ENCODE measurements at regions not wholly inside any gene's neighbourhood (a gene's known extent, or its start where the extent isn't known, plus 50 kb on each side); places are given as distances from the start of the nearest gene placed in this dataset.

DNA sequence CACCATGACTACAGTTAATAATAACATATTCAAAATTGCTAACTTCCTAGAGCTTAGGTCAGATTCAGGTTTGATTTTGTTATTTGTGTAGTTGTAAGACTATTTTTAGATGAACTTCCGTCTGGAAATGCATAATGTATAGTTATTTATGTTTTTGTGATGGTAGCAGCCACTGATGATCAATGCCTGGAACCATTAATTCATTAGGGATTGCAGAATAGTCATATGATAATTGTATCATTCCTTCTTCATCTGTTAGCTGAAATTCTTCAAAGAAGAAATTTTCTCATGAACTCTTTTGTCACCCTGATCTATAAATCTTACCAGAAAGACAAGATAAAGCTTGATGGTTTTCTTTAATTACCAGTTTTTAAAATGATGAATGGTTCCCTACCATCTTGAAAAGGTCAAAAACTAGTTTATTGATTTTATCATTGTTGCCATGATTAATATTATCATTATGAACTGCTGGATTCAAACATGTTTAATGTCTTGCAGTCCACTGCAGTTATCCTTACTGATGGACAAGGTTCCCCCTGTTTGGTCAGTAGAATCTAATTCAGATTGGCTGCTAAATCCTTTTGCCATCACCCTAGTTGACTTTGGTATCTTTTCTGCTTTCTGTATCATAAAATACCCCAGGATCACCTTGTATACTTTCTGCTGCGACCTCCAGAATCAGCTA, 433.3 kb downstream of the GPAM start:
- no peak overlapping the region for H3K27ac ChIP-seq
- no peak overlapping the region for H3K4me3 ChIP-seq
- TF ChIP-seq, protein P1, sequence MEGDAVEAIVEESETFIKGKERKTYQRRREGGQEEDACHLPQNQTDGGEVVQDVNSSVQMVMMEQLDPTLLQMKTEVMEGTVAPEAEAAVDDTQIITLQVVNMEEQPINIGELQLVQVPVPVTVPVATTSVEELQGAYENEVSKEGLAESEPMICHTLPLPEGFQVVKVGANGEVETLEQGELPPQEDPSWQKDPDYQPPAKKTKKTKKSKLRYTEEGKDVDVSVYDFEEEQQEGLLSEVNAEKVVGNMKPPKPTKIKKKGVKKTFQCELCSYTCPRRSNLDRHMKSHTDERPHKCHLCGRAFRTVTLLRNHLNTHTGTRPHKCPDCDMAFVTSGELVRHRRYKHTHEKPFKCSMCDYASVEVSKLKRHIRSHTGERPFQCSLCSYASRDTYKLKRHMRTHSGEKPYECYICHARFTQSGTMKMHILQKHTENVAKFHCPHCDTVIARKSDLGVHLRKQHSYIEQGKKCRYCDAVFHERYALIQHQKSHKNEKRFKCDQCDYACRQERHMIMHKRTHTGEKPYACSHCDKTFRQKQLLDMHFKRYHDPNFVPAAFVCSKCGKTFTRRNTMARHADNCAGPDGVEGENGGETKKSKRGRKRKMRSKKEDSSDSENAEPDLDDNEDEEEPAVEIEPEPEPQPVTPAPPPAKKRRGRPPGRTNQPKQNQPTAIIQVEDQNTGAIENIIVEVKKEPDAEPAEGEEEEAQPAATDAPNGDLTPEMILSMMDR (IDR thresholded peaks at IDR 0.05; ENCODE audit: low read depth, low read length): no peak
- no peaks in the 10 kb centered on the region for H3K36me3 ChIP-seq
- H3K4me1 ChIP-seq (ENCODE audit: low read depth): no peaks in the 10 kb centered on the region
- no peak for DNase-seq (ENCODE audit: low read depth in 1 of 2, low spot score in 1 of 2)
- no peaks in the 10 kb centered on the region for H3K9me3 ChIP-seq (ENCODE audit: low read depth)
- H3K27me3 ChIP-seq: no peaks in the 10 kb centered on the region

DNA sequence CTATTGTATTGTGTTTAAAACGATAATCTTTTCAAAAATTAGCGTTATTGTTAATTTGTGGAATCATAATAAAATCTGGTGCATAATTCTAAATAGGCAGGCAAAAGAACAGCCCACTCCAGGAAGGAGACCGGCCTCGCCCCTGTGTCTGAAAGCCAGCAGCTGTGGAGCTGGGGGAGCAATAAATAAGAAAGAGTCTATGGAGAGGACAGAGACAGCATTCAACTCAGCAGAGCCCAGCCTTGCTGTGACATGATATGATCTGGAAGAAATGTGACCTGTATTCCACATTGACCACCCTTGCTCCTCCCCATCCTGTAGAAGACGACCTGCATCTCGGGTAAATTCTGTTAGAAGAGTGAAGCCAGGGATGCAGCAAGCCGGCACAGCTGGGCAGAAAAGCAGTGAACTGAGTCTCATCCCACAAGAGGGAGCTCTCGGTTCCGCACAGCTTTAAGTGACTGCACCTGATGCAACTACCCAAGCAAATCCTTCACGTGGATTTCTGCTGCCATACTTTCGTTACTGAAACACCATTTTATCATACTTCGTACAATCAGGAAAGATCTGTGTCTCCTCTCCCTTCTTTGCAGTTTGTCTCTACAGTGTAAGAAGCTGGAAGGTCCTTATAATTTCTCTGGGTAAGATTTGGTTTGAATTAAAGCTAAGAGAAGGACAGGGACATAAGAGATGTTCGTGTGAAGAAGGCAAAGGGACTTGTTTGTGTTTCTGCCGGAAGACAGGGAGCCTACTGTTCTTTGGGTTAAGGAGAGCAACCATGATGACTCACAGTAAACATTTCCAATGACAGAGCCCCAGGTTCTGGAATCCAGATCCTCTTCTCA, 427.1 kb downstream of the GPAM start:
- no peak overlapping the region for H3K27ac ChIP-seq
- no peaks in the 10 kb centered on the region for H3K36me3 ChIP-seq
- H3K9me3 ChIP-seq (ENCODE audit: low read depth): no peaks in the 10 kb centered on the region
- H3K4me1 ChIP-seq (ENCODE audit: low read depth): no peaks in the 10 kb centered on the region
- peak in 1 of 2 donors; percentile 72 for DNase-seq (ENCODE audit: low read depth in 1 of 2, low spot score in 1 of 2)
- H3K4me3 ChIP-seq: no peak overlapping the region
- TF ChIP-seq, protein P1 (IDR thresholded peaks at IDR 0.05; ENCODE audit: low read depth, low read length): no peak
- no peaks in the 10 kb centered on the region for H3K27me3 ChIP-seq

DNA sequence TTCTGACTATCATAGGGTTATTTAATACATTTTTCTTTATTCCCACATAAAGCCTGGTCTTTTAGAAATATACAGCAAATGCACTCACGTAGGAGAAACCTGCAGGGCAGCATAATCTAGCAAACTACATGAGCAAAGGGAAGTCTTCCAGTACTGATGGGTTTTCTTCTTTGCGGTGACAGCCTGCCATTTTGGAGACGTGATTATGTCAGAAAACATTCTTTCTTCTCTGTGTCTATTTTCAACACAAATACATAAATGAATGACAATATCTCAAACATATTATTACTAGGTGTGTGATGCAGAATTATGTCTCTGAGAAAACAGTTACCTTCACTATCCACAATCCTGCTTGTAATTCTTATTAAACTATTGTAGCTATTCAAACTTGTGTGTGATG, 425.0 kb downstream of the GPAM start:
- no peaks in the 10 kb centered on the region for H3K27me3 ChIP-seq
- no peak for DNase-seq (ENCODE audit: low read depth in 1 of 2, low spot score in 1 of 2)
- no peak overlapping the region for H3K4me3 ChIP-seq
- no peak overlapping the region for H3K27ac ChIP-seq
- H3K9me3 ChIP-seq (ENCODE audit: low read depth): no peaks in the 10 kb centered on the region
- H3K4me1 ChIP-seq (ENCODE audit: low read depth): no peaks in the 10 kb centered on the region
- H3K36me3 ChIP-seq: no peaks in the 10 kb centered on the region
- TF ChIP-seq, protein P1 (IDR thresholded peaks at IDR 0.05; ENCODE audit: low read depth, low read length): no peak

DNA sequence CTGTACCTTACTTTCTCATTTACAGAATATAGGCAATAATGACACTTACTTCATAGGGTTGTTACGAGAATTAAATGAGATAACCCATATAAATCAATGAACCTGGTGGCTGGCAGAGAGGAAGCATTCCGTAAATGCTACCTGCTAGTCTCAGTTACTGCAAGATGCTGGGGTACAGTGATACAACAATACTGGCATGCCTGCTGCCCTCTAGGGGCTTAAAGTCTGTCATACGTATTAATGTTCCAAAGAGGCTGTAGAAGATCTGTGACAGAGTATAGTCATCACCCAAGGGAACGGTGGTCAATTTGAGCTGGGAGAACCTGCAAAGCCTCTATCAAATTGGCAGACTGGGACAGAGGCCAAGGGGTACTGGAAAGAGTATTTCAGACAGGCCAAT, 421.5 kb downstream of the GPAM start:
- Histone ChIP-seq H3K27ac (no peak overlapping the region), H3K4me1 (ENCODE audit: low read depth) (no peaks in the 10 kb centered on the region), H3K27me3 (no peaks in the 10 kb centered on the region), H3K4me3 (no peak overlapping the region), H3K9me3 (ENCODE audit: low read depth) (no peaks in the 10 kb centered on the region), H3K36me3 (no peaks in the 10 kb centered on the region)
- no peak for DNase-seq (ENCODE audit: low read depth in 1 of 2, low spot score in 1 of 2)
- TF ChIP-seq, protein P1 (IDR thresholded peaks at IDR 0.05; ENCODE audit: low read depth, low read length): no peak

DNA sequence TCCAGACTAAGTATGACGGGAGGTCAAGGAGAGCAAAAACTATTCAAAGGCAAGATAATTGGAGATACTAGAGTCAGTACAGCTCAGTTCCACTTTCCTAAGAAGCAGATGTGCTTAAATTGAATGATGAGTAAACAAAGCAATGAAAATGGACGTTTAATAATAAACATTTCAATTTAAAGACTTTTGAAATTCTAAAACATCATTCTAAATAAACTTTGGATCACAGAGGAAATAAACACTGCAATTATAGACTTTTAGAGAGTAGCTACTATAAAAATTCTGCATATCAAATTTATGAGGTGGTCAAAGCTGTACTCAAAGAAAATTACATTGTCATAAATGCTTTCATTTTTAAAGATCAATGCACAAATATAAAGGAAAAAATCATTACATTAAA, 418.3 kb downstream of the GPAM start:
- no peaks in the 10 kb centered on the region for H3K9me3 ChIP-seq (ENCODE audit: low read depth)
- no peak for DNase-seq (ENCODE audit: low read depth in 1 of 2, low spot score in 1 of 2)
- H3K27me3 ChIP-seq: no peaks in the 10 kb centered on the region

More for the DNA sequence above, 418.3 kb downstream of the GPAM start:
- no peak overlapping the region for H3K27ac ChIP-seq
- H3K4me1 ChIP-seq (ENCODE audit: low read depth): no peaks in the 10 kb centered on the region
- H3K4me3 ChIP-seq: no peak overlapping the region
- TF ChIP-seq, protein P1 (IDR thresholded peaks at IDR 0.05; ENCODE audit: low read depth, low read length): no peak
- H3K36me3 ChIP-seq: no peaks in the 10 kb centered on the region

Data from cardiac muscle cell (in vitro differentiated cells and primary cell).